C4-2B (cell line): ENCODE measurements at regions not wholly inside any gene's neighbourhood (a gene's known extent, or its start where the extent isn't known, plus 50 kb on each side); places are given as distances from the start of the nearest gene placed in this dataset.

Experiments
- H3K27ac ChIP-seq: fragments of 450-650 bp; 2 replicates; pipeline ENCODE4 v1.5.1; 2017
- CTCF ChIP-seq: fragments of 450-650 bp; conservative IDR thresholded peaks from 2 replicates; pipeline ENCODE4 v1.5.1; 2017; ENCODE audit warnings: mild to moderate bottlenecking
- ZFX ChIP-seq: fragments of 450-650 bp; IDR thresholded peaks from 2 replicates; pipeline ENCODE4 v1.6.1; 2017

- TF ChIP-seq ZFX: no peak
- no peak for TF ChIP-seq CTCF
These were observed 50.8 kb upstream of the CPOX start for GRCh38 chr3:98644168-98644567.

GRCh38 chr3:98645039-98645438 is 51.6 kb upstream of the CPOX start:
- no peak for TF ChIP-seq ZFX
- TF ChIP-seq CTCF: no peak
- no peak overlapping the region for H3K27ac ChIP-seq

More at GRCh38 chr3:98644168-98644567, 50.8 kb upstream of the CPOX start:
- no peak overlapping the region for H3K27ac ChIP-seq

- no peak for TF ChIP-seq ZFX
- TF ChIP-seq CTCF: no peak
- H3K27ac ChIP-seq: no peak overlapping the region
These were observed 53.3 kb upstream of the CPOX start for GRCh38 chr3:98646680-98647079.

- TF ChIP-seq ZFX (no peak), CTCF (no peak)
- H3K27ac ChIP-seq: no peak overlapping the region
These were observed 53.8 kb upstream of the CPOX start for GRCh38 chr3:98647197-98647596.

- TF ChIP-seq CTCF (no peak), ZFX (no peak)
- no peak overlapping the region for H3K27ac ChIP-seq
These were observed 57.8 kb upstream of the CPOX start for GRCh38 chr3:98650971-98651779.

GRCh38 chr3:98651780-98652077 is 58.3 kb upstream of the CPOX start:
- TF ChIP-seq ZFX: no peak
- TF ChIP-seq CTCF: no peak
- H3K27ac ChIP-seq: no peak overlapping the region

- H3K27ac ChIP-seq: no peak overlapping the region
- TF ChIP-seq ZFX (no peak), CTCF (no peak)
These were observed 62.3 kb upstream of the CPOX start for GRCh38 chr3:98655666-98656065.
